GM12864 (cell line): ENCODE measurements at regions not wholly inside any gene's neighbourhood (a gene's known extent, or its start where the extent isn't known, plus 50 kb on each side); places are given as distances from the start of the nearest gene placed in this dataset.

Experiments used
- DNase-seq: peaks from one replicate; pipeline ENCODE4 v3.0.0-alpha.2; 2011; ENCODE audit warnings: low read depth
- H3K4me3 ChIP-seq: 2 replicates; pipeline ENCODE4 v1.5.1; 2011; ENCODE audit warnings: mild to moderate bottlenecking, low read depth, low read length, control low read depth
- CTCF ChIP-seq: IDR thresholded peaks from 2 replicates; pipeline ENCODE4 v1.5.1; 2011; ENCODE audit warnings: low read depth, mild to moderate bottlenecking, moderate library complexity, low read length, control low read depth, inconsistent platforms; ENCODE audit errors: missing control alignments

GRCh38 chr12:107530701-107531100 is 154.9 kb upstream of the PWP1 start:
- no peak for TF ChIP-seq CTCF
- H3K4me3 ChIP-seq, result no peak overlapping the region
- no peak for DNase-seq

- peak; percentile 29 for DNase-seq
- no peak overlapping the region for H3K4me3 ChIP-seq
- no peak for TF ChIP-seq CTCF
Observed at GRCh38 chr12:107533218-107533617, 152.4 kb upstream of the PWP1 start.

GRCh38 chr12:107536613-107537012 is 149.0 kb upstream of the PWP1 start:
- TF ChIP-seq CTCF, result no peak
- DNase-seq, result no peak
- no peak overlapping the region for H3K4me3 ChIP-seq

GRCh38 chr12:107537464-107538119 is 148.0 kb upstream of the PWP1 start:
- DNase-seq, result no peak
- no peak for TF ChIP-seq CTCF
- H3K4me3 ChIP-seq, result no peak overlapping the region

- DNase-seq, result no peak
- no peak overlapping the region for H3K4me3 ChIP-seq
- TF ChIP-seq CTCF, result no peak
Observed at GRCh38 chr12:107539196-107539939, 146.2 kb upstream of the PWP1 start.

GRCh38 chr12:107541001-107541705 is 144.4 kb upstream of the PWP1 start:
- DNase-seq, result no peak
- H3K4me3 ChIP-seq, result no peak overlapping the region
- no peak for TF ChIP-seq CTCF

- no peak for DNase-seq
- no peak overlapping the region for H3K4me3 ChIP-seq
- no peak for TF ChIP-seq CTCF
Observed at GRCh38 chr12:107543416-107543815, 142.2 kb upstream of the PWP1 start.
